Cardiac muscle cell (in vitro differentiated cells and primary cell): ENCODE measurements at regions not wholly inside any gene's neighbourhood (a gene's known extent, or its start where the extent isn't known, plus 50 kb on each side); places are given as distances from the start of the nearest gene placed in this dataset.

Source experiments
- DNase-seq, 2 donors: peaks; one replicate each; pipeline versions ENCODE4 v3.0.0 to v3.0.0-alpha.2; 2010 to 2017; ENCODE audit warnings: low read depth in 1 of 2, low spot score in 1 of 2
- H3K27ac ChIP-seq: fragments of 200-600 bp; sonication (generic); 2 replicates; pipeline ENCODE4 v1.5.1; 2016
- H3K27me3 ChIP-seq: fragments of 200-600 bp; sonication (generic); 2 replicates; pipeline ENCODE4 v1.6.0; 2016; ENCODE audit warnings: control low read depth
- H3K36me3 ChIP-seq: fragments of 200-600 bp; sonication (generic); 2 replicates; pipeline ENCODE4 v1.5.1; 2016; ENCODE audit warnings: control low read depth
- H3K4me1 ChIP-seq: fragments of 200-600 bp; sonication (generic); 2 replicates; pipeline ENCODE4 v1.8.1; 2017; ENCODE audit warnings: low read depth, mild to moderate bottlenecking, mixed run types
- H3K4me3 ChIP-seq: fragments of 200-600 bp; sonication (generic); 2 replicates; pipeline ENCODE4 v1.5.1; 2016; ENCODE audit warnings: mild to moderate bottlenecking
- H3K9me3 ChIP-seq: fragments of 200-600 bp; sonication (generic); 2 replicates; pipeline ENCODE4 v1.5.1; 2017; ENCODE audit warnings: low read depth, mild to moderate bottlenecking, control low read depth
- TF ChIP-seq, protein P1 (sequence below): IDR thresholded peaks from 2 replicates; pipeline ENCODE4 v1.5.1; 2012; ENCODE audit warnings: low read depth, mild to moderate bottlenecking, low read length

- no peaks in the 10 kb centered on the region for H3K27me3 ChIP-seq
- H3K36me3 ChIP-seq, result no peaks in the 10 kb centered on the region
- H3K4me3 ChIP-seq, result no peak overlapping the region
- TF ChIP-seq, protein P1, sequence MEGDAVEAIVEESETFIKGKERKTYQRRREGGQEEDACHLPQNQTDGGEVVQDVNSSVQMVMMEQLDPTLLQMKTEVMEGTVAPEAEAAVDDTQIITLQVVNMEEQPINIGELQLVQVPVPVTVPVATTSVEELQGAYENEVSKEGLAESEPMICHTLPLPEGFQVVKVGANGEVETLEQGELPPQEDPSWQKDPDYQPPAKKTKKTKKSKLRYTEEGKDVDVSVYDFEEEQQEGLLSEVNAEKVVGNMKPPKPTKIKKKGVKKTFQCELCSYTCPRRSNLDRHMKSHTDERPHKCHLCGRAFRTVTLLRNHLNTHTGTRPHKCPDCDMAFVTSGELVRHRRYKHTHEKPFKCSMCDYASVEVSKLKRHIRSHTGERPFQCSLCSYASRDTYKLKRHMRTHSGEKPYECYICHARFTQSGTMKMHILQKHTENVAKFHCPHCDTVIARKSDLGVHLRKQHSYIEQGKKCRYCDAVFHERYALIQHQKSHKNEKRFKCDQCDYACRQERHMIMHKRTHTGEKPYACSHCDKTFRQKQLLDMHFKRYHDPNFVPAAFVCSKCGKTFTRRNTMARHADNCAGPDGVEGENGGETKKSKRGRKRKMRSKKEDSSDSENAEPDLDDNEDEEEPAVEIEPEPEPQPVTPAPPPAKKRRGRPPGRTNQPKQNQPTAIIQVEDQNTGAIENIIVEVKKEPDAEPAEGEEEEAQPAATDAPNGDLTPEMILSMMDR, result no peak
- H3K4me1 ChIP-seq, result no peaks in the 10 kb centered on the region
- DNase-seq, result no peak
- no peaks in the 10 kb centered on the region for H3K9me3 ChIP-seq
- H3K27ac ChIP-seq, result no peak overlapping the region
These were observed 622.2 kb downstream of the ZPLD1 start for GRCh38 chr3:103057003-103057402.

DNA sequence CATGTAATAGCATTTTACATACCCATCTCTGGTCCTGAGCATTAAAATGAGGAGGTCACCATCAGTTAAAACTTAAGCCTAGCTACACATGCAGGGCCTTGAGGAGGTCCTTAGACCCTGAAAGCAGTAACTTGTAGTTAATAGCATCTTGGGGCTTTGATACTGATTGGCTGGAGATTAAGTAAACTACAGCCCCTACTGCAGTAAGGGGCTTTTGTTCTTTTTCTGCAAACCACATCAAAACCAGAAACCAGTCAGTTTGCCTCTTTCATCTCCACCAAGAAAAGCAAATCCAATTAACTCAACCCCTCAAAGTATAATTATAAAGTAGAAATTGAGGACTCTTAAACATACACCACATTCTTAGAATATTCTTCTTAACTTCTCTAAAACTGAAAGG is 622.7 kb downstream of the ZPLD1 start:
- H3K27me3 ChIP-seq, result no peaks in the 10 kb centered on the region

GRCh38 chr3:103059432-103059831 is 624.6 kb downstream of the ZPLD1 start:
- TF ChIP-seq, protein P1, result no peak
- H3K4me1 ChIP-seq, result no peaks in the 10 kb centered on the region
- no peak overlapping the region for H3K4me3 ChIP-seq
- H3K27ac ChIP-seq, result no peak overlapping the region
- H3K36me3 ChIP-seq, result no peaks in the 10 kb centered on the region
- H3K9me3 ChIP-seq, result no peaks in the 10 kb centered on the region
- no peak for DNase-seq
- no peaks in the 10 kb centered on the region for H3K27me3 ChIP-seq

More for the DNA sequence above, 622.7 kb downstream of the ZPLD1 start:
- H3K4me3 ChIP-seq, result no peak overlapping the region
- TF ChIP-seq, protein P1, result no peak
- no peak for DNase-seq
- no peak overlapping the region for H3K27ac ChIP-seq
- no peaks in the 10 kb centered on the region for H3K36me3 ChIP-seq
- H3K4me1 ChIP-seq, result no peaks in the 10 kb centered on the region
- H3K9me3 ChIP-seq, result no peaks in the 10 kb centered on the region

DNA sequence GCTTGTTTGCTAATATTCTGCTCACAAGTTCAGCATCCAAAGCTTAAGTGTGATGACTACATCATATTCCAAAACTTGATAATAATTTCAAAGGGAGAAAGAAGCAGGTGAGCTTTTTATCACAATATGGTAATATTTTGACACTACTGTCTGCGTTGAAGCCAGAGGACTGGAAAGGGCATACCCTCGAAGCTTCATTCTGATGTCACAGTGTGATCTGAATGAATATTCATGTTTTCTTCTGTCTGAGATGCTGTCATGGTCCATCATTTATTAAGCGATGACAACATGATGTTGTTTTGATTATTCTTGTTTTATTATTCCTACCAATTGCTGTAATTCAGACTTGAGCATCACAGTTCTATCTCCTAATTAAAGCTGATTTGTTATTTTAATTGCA is 625.4 kb downstream of the ZPLD1 start:
- H3K36me3 ChIP-seq, result no peaks in the 10 kb centered on the region
- no peaks in the 10 kb centered on the region for H3K9me3 ChIP-seq
- TF ChIP-seq, protein P1, result no peak
- H3K27ac ChIP-seq, result no peak overlapping the region
- H3K27me3 ChIP-seq, result no peaks in the 10 kb centered on the region
- H3K4me1 ChIP-seq, result no peaks in the 10 kb centered on the region
- H3K4me3 ChIP-seq, result no peak overlapping the region
- DNase-seq, result no peak

- H3K9me3 ChIP-seq, result no peaks in the 10 kb centered on the region
- no peak overlapping the region for H3K27ac ChIP-seq
- H3K4me3 ChIP-seq, result no peak overlapping the region
- H3K36me3 ChIP-seq, result peaks cover 3% of the 10 kb centered on the region
- no peaks in the 10 kb centered on the region for H3K27me3 ChIP-seq
- TF ChIP-seq, protein P1, result no peak
- no peak for DNase-seq
- no peaks in the 10 kb centered on the region for H3K4me1 ChIP-seq
These were observed 633.1 kb downstream of the ZPLD1 start for GRCh38 chr3:103067963-103068362.

GRCh38 chr3:103075282-103075681 is 640.5 kb downstream of the ZPLD1 start:
- DNase-seq, result no peak
- Histone ChIP-seq H3K4me1 (no peaks in the 10 kb centered on the region), H3K27me3 (no peaks in the 10 kb centered on the region), H3K27ac (no peak overlapping the region), H3K4me3 (no peak overlapping the region), H3K9me3 (no peaks in the 10 kb centered on the region), H3K36me3 (peaks cover 3% of the 10 kb centered on the region)
- TF ChIP-seq, protein P1, result no peak
